GM12878 (cell line): ENCODE measurements at regions not wholly inside any gene's neighbourhood (a gene's known extent, or its start where the extent isn't known, plus 50 kb on each side); places are given as distances from the start of the nearest gene placed in this dataset.

Experiments
- BACH1 ChIP-seq: fragments of 450-650 bp; IDR thresholded peaks from 2 replicates; pipeline ENCODE4 v1.6.1; 2017; ENCODE audit warnings: mild to moderate bottlenecking, borderline replicate concordance
- RAD51 ChIP-seq: fragments of 450-650 bp; IDR thresholded peaks from 2 replicates; pipeline ENCODE4 v1.6.1; 2016; ENCODE audit warnings: moderate library complexity, mild to moderate bottlenecking, inconsistent platforms

DNA sequence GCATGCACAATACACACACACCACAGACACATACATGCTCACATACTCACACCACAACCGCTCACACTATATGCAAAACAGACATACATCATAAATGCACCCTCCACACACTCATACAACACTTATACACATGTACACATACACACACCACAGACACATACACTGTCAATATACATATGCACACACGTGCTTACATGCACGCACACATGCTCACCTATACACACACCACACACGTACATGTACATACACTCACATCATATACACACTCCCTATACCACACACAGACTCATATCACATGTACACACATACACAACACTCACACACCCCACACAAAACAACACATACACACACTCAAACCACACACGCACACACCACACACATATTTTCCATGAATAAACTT lies 885.3 kb downstream of the TBC1D22A start:
- TF ChIP-seq BACH1, result no peak
- no peak for TF ChIP-seq RAD51
